B cell (primary cell): ENCODE measurements at regions not wholly inside any gene's neighbourhood (a gene's known extent, or its start where the extent isn't known, plus 50 kb on each side); places are given as distances from the start of the nearest gene placed in this dataset.

Experiments
- EZH2 ChIP-seq: IDR thresholded peaks from 2 replicates; pipeline ENCODE4 v1.6.1; 2012; ENCODE audit warnings: borderline replicate concordance, low read depth, mild to moderate bottlenecking, moderate library complexity, low read length; ENCODE audit not compliant: insufficient read depth, poor library complexity, severe bottlenecking
- TF ChIP-seq, protein P1 (sequence below): fragments of 200-600 bp; IDR thresholded peaks from one replicate; pipeline ENCODE4 v1.8.0; 2022; ENCODE audit warnings: antibody characterized with exemption, mild to moderate bottlenecking

DNA sequence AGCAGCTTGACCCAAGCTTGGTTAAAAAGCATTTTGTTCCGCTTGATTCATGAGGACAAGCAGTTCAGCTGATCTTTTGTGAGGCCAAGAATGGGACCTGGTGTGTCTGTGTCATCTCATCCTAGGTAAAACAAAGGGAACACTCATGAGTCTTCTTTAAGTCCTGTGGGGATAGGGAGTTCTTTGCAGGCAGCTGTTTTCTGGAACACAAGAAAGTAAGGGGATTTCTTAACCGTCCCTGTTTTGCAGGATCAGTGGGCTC, 134.5 kb upstream of the TMTC4 start:
- TF ChIP-seq, protein P1, sequence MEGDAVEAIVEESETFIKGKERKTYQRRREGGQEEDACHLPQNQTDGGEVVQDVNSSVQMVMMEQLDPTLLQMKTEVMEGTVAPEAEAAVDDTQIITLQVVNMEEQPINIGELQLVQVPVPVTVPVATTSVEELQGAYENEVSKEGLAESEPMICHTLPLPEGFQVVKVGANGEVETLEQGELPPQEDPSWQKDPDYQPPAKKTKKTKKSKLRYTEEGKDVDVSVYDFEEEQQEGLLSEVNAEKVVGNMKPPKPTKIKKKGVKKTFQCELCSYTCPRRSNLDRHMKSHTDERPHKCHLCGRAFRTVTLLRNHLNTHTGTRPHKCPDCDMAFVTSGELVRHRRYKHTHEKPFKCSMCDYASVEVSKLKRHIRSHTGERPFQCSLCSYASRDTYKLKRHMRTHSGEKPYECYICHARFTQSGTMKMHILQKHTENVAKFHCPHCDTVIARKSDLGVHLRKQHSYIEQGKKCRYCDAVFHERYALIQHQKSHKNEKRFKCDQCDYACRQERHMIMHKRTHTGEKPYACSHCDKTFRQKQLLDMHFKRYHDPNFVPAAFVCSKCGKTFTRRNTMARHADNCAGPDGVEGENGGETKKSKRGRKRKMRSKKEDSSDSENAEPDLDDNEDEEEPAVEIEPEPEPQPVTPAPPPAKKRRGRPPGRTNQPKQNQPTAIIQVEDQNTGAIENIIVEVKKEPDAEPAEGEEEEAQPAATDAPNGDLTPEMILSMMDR = no peak
- TF ChIP-seq EZH2 = no peak
